ENCODE measurements at regions not wholly inside any gene's neighbourhood (a gene's known extent, or its start where the extent isn't known, plus 50 kb on each side); places are given as distances from the start of the nearest gene placed in this dataset.
"Not testable (repeated sequence)": the region's sequence is repeated elsewhere in the genome, so short reads cannot be mapped to it uniquely, and the experiment has no call there.

DNA sequence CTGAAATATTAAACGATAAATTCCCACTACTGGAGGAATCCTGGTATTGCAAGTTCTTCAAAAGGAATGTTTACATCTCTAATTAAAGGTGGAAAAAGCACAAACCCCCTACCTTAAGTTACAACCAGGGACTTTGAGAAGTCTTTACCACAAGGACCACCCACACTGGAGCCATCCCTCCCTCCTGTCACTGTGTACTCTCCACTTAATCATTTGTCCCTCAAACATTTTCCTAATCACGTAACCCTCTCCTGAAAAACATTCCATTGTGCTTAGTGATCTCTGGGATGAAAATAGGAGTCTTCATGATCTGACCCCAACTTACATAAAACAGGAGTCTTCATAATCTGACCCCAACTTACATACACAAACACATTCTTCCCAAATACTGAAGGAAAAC is 85.7 kb downstream of the SUCLG1 start:
- no peak for DNase-seq (ENCODE audit: low read depth)

DNA sequence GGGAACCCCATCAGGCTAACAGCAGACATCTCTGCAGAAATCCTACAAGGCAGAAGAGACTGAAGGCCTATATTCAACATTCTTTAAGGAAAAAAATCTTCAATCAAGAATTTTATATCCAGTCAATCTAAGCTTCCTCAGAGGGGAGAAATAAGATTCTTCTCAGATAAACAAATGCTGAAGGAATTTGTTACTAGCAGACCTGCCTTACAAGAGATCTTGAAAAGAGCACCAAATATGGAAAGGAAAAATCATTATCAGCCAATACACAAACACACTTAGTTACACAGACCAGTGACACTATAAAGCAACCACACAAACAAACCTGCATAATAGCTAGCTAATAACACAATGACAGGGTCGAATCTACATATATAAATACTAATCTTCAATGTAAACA is 96.5 kb downstream of the SUCLG1 start:
- DNase-seq (ENCODE audit: low read depth): no peak

DNA sequence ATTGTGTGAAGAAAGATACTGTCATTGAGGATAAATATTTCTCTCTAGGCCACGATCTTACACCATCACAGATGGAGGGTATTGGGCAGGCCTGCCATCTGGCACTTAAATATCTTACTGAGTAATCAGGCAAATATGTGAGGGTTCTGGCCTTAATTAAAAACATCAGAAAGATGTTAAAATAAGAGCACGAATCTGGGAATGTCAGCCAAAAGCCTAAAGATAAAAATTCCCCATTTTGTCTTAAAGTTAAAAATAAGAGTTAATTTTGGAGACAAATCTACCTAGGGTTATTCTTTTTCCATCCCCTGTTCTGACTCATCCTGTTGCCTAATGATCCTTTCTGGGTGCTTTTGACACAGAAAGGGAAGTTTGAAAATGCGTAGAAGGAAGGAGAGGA is 121.0 kb downstream of the SUCLG1 start:
- DNase-seq (ENCODE audit: low read depth): no peak

DNA sequence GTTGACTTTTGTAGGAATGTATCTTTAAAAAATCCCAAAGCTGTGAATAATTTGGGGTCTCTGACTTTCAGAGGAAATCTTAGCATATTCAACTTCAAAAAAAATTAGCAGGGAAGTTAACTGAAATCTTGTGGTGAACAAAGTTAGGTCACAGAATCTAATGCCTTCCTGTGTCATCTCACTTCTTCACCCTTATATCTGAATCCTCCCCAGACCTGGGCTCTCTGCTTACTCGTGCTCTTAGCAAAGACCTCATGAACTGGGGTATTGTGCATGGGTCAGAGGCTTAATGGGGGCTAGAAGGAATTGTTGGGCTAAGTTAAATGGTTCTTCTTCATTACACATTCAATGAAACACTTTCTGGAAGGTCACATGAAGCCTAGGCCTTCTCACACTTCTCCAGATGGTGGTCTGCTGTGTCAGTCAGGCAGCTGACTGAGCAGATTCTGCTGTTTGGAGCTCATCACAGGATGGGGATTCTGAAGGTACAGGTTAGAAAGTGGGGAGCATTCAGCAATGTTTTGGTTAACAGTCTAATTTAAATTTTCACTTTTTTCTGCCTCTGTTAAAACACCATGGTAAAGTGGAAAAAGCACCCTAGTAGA is 131.3 kb downstream of the SUCLG1 start:
- DNase-seq (ENCODE audit: low read depth): no peak

DNA sequence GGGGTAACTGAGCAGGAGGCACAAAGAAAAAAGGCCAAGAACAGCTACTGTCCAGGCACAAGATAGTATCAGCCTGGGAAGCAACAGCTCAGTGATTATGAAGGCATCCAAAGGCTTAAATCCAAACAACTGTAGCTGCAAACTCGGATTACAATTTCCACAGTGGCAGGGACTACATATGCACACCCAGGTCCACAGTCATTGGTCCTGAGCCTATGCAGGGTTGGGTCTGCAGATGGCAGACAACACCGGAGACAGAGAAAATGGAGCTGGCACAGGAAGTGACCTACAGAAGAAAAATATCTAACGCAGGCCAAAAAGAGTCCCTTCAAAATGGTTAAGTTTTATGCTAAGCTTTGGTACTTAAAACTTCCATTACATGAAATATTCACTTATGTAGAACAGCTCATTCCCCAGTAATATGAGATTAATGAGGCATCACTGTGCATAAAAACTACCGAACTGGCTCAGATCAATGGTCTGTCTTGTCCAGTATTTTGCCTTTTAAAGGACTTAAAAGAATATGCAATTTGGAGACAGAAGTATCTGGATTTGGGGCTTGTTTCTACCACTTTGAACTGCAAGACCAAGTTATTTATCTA is 132.1 kb downstream of the SUCLG1 start:
- DNase-seq (ENCODE audit: low read depth): no peak

DNA sequence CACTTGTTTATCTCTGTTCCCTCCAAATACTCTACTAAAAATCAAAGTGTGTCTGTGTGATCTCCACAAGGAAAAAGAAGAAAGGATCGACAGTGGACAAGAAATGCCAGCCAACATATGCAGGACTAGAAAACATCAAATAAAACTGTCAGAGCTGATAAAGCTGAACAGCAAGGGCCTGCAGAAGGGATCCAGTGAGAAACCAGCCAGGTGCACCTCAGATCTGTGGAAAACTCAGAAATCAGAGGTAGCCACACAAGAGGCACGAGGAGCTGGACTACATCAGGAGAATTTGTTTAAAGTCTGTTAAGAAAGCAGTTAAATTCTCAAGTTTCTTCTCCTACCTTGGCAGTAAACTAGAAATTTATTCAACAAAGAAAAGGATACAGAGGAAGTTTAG is 135.2 kb downstream of the SUCLG1 start:
- no peak for DNase-seq (ENCODE audit: low read depth)

DNA sequence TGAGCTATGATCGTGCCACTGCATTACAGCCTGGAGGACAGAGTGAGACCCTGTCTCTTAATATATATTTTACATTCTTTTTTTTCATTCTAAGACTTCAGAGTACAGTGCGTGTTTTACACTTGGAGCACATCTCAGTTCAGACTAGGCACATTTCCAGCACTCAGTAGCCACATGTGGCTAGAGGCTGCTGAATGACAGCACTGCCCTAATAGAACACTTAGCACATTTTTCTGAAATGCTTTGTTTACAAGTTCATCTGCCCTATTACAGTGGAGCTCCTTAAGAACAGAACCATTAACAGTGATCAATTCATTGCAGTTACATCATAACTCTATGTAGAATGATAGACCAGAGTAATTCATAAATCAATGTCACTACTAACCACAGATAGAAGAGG is 138.1 kb downstream of the SUCLG1 start:
- DNase-seq (ENCODE audit: low read depth): no peak

DNA sequence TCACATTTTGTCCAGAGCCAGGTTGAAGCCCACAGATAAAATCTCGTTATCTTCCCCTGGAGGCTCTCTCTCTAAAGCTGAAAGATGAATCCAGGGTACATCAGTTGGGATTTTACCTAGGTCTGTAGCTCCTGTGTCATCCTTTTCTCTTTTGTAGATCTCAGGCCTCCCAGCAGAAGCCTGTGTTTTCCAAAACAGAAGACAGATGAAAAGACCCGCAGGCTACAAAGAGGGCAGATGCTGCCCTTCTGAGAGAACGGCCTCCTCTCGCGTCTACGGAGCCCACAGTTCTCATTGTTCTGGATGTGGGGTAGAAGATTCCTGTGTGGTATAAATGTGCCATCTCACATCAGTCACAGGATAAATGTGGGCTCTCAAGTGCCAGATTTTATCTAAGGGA is 139.5 kb downstream of the SUCLG1 start:
- DNase-seq (ENCODE audit: low read depth): no peak

DNA sequence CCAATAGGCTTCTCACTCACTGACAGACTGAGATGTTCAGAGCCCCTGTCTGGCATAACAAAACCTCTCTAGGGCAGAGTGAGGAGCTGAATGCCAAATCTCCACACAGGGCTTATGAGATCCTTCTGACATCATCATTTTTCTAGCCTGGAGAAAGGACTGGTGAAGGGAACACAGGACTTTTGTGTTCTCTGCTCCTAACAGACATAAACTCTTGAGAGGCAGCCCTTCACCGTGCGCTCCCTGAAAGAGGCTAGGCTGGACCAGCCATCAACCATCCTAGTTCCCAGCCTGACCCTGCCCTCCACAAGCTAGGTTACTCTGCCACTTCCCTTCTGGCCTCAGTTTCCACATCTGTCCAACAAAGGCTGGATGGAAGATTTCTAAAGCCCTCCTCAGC is 141.9 kb downstream of the SUCLG1 start:
- DNase-seq (ENCODE audit: low read depth): no peak

DNA sequence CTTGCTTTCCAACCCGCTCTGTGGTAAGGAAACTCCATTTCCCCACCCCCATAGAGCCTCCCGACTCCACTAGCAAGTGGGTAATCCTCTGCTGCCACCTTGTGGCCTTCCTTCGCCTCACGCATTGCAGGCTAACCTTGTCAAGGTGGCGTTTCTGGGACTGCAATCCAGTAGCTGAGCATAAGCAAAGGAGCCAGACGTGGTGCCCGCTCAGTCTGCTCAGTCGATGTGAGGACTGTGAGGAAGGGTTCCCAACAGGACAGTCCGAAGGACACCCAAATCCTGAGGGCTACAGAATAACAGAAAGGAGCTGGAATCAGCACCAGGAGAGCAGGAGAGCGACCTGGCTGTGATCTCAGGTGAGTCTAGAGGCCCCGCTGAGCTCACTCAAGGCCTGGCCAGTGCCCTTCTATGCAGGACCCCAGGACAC is 144.2 kb downstream of the SUCLG1 start:
- peak; percentile 65 for DNase-seq (ENCODE audit: low read depth)

DNA sequence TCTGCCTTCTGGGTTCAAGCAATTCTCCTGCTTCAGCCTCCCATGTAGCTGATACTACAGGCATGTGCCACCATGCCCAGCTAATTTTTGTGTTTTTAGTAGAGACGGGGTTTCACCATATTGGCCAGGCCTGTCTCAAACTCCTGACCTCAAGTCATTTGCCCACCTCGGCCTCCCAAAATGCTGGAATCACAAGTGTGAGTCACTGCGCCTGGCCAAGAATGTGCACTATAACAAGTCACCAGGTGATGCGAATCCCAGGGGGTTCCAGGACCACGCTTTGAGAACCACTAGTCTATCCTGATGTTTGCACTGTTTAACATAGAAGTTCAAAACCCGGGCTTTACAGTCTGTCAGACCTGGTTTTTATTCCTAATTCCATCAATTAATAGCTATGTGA is 144.8 kb downstream of the SUCLG1 start:
- no peak for DNase-seq (ENCODE audit: low read depth)

DNA sequence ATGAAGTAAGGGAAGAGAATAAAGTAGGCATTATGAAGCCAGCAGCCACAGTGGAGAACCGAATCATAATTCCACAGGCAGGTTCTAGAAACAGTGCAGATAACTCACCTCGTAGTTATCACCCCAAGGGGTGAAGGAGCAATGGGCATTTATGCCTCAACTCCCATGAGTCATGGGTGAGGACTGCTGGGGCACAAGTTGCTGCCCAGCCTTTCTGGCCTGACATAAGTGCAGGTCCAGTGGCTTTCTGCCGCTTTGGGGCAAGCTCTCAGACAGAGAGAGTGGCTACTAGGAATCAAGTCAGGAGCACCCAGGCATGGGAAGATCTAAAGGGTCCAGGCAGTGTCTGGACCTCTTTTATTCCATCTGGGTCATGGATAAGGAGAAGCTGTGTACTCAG is 149.8 kb downstream of the SUCLG1 start:
- DNase-seq (ENCODE audit: low read depth): no peak

DNA sequence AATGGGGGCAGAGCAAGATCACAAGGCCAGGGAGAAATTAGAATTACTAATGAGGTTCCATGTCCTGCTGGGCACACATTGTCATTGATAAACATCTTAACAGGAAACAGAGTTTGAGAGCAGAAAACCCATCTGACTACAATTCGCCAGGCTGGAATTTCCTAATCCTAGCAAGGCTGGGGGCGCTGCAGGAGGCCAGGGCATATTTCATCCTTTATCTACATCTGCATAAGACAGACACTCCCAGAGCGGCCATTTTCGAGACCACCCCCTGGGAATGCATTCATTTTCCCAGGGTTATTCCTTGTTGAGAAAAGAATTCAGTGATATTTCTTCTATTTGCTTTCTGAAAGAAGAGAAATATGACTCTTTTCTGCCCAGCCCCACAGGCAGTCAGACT is 152.7 kb downstream of the SUCLG1 start:
- no peak for DNase-seq (ENCODE audit: low read depth)

DNA sequence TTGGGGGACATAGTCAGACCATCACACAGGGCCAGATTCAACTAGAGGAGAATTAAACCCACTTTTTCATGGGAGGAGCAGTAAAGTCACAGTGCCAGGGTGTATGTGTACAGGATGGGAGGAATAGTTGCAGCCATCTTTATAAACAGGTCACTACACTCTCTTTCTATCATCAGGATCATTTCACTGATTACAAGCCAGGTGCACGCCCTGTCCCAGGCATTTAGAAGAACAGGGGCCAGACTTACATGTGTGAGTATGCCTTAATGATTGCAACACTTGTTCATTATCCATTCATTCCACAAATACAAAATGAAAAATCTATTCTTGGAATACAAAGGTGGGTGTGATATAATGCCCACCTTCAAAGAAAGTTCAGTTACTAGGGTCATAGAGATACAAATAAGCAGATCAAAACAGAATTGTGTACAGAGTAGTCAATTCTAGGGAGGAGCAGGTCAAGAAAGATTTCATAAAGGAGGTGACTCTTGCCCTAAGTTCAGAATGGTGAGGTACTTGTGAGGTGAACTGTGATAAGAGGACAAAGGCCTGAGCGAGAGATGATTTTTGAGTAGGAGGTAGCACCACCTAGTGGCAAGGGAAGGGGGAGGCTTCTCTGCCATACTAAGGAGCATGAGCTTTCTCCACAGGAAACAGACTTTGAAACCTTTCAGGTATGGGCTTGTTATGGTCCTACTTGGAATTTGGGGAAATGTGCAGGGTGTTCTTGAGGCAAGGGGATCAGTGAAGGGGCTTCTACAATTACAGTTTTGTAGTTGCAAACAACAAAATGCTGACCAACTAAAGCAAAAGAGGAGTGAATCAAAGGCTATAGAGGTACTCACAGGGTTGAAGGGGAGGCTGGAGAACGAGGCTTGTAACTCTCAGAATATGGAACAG is 156.3 kb downstream of the SUCLG1 start:
- DNase-seq (ENCODE audit: low read depth): peak; percentile 42

DNA sequence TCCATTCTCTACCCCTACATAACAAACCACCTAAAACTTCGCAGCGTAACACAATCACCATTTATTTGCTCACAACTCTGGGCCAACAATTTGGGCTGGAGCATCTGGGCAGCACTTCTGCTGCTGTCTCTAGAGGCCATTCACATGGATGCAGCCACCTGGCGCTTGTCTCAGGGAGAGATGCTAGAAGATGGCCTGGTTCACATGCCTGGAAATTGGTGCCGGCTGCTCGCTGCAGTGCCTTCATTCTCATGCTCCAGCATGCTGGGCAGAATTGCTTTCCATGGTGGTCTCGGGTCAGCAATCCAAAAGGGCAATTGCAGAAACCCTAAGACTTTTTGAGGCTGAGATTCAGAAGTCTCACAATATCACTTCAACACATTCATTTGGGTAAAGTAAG is 157.4 kb downstream of the SUCLG1 start:
- DNase-seq (ENCODE audit: low read depth): no peak

DNA sequence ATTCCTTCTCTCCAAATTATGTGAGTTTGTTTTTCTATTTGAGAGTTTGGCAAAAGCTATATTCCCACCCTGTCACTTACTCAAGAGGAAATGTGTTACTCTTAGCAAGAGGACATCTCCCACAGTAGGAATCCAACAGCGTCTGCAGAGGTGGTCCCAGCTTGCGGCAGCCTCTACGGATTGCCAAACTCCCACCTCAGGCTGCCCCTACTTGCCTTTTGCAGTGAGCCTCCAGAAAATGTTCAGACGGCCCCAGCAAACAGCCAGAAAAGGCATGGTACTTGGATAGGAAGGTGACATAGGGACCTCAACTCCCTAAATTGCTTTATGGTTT is 158.4 kb downstream of the SUCLG1 start:
- DNase-seq (ENCODE audit: low read depth): no peak

DNA sequence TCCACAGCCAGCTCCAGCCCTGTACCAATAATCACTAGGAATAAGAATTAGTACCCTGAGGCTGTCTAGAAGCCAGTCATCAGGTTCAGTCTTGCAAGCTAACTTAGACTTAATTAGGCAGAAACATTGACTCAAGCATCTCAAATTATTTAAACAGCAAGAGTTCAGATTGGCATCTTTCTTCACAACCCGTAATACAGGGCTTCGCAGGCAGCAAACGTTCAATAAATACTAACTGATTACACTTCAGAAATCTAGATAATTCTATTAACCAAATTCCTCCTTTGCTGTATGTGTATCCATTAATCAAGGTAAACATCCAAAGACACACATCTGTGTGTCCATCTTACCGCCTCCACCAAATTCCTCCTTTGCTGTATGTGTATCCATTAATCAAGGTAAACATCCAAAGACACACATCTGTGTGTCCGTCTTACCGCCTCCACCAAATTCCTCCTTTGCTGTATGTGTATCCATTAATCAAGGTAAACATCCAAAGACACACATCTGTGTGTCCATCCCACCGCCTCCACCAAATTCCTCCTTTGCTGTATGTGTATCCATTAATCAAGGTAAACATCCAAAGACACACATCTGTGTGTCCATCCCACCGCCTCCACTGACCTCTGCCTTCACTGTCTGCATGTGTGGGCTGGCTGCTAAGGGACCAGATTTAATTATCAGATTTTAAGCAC is 158.9 kb downstream of the SUCLG1 start:
- DNase-seq (ENCODE audit: low read depth): not testable (repeated sequence)

DNA sequence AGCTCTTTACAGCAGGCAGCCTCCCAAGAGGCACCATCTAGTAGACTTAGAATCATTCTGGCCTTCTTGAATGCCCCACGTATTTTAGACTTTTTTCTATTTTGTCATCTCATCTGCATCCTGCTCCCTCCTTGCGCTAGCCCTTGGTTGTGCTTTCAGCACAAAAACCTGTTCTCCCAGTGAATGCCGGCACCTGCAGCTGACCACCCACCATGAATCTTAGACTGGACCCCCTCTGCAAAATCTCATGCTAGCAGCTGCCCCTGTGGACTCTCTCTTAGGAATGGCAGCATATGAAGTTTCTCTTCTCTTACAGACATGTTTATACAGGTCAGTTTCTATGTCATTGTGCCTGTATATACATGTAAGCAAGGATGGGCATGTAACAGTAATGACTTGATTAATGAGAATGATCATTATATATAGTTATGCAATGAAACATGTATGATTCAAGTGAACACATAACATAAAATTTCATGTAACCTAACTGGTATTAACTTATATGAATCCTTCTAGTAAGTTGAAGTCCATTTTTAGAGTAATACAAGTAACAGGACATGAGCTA is 159.8 kb downstream of the SUCLG1 start:
- no peak for DNase-seq (ENCODE audit: low read depth)

DNA sequence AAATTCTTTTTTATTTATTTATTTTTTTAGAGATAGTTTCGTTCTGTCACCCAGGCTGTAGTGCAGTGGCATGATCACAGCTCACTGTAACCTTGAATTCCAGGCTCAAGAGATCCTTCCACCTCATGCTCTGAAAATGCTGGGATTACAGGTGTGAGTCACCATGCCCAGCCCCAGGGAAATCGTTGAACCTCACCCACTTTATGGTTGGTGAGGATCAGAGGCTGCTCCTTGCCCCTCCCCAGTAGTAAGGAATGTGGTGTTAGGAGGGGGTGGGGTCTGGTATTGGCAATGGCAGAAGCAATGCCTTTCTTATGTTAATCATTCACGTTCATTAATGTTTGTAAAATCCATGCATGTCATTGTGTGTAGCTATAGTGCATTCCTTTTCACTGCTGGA is 161.9 kb downstream of the SUCLG1 start:
- DNase-seq (ENCODE audit: low read depth): no peak

DNA sequence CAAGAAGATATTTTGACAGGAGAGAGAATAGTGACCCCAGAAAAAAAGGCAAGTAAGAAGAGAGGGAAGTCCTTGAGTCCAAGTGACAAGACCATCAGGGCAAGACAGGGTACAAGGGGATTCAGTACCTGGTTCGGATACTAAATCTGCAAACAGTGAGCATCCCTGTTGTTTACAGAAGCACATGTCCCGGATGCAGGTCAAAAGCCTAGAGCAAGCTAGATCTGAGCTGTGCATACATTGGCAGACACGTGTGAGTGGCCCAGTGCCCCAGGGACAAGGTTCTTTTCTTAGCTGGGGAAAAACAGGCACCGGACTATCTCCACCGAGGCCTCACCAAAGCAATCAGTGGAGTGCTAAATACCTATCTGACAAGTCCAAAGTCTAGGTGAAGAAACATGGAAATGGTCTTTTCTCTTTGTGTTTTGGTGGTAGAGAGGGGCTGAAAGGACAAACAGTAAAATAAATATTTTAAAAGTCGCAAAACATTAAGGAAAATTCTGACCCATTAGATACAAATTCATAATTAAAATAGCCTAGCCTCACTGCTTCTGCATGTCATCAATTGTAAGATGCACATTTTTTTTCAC is 165.2 kb downstream of the SUCLG1 start:
- no peak for DNase-seq (ENCODE audit: low read depth)

DNA sequence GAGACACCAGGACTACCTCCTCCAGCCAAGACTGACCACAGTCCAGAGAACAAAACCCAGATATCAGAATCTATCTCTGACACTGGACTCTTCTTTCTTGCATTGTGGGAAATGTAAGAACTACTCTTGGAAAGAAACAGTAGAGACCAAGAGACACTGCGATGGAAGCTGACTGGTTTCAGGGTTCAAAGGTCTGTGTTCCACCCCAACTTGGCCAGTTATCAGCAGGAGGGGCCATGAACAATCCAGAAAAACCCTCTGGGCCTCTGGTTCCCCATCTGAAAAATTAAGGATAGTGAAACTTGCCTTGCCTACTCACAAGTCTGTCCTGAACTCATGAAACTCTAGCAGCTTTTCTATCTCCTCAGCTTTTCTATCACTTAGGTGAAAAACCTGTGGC is 166.5 kb downstream of the SUCLG1 start:
- no peak for DNase-seq (ENCODE audit: low read depth)

DNA sequence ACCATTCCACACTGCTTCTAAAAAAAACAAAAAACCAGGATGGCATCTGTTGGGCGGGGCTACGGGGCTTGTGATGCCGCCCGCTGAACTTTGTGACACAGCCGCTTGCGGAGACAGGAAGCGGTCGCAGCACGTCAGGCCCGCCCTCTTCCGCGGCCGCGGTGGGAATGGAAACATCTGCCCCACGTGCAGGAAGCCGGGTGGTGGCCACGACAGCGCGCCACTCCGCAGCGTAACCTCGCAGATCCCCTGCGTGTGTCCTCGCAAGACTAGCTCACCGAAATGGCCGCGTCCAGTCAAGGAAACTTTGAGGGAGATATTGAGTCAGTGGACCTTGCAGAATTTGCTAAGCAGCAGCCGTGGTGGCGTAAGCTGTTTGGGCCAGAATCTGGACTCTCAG is 168.5 kb downstream of the SUCLG1 start:
- DNase-seq (ENCODE audit: low read depth): no peak

All from amniotic epithelial cell (primary cell).